ENCODE measurements at regions not wholly inside any gene's neighbourhood (a gene's known extent, or its start where the extent isn't known, plus 50 kb on each side); places are given as distances from the start of the nearest gene placed in this dataset.
"Not testable (repeated sequence)": the region's sequence is repeated elsewhere in the genome, so short reads cannot be mapped to it uniquely, and the experiment has no call there.

GRCh38 chr13:107817647-107818287 lies 397.6 kb downstream of the LIG4 start:
- DNase-seq (ENCODE audit: low read depth), result no peak

GRCh38 chr13:107812014-107812412 lies 403.3 kb downstream of the LIG4 start:
- DNase-seq (ENCODE audit: low read depth), result no peak

DNA sequence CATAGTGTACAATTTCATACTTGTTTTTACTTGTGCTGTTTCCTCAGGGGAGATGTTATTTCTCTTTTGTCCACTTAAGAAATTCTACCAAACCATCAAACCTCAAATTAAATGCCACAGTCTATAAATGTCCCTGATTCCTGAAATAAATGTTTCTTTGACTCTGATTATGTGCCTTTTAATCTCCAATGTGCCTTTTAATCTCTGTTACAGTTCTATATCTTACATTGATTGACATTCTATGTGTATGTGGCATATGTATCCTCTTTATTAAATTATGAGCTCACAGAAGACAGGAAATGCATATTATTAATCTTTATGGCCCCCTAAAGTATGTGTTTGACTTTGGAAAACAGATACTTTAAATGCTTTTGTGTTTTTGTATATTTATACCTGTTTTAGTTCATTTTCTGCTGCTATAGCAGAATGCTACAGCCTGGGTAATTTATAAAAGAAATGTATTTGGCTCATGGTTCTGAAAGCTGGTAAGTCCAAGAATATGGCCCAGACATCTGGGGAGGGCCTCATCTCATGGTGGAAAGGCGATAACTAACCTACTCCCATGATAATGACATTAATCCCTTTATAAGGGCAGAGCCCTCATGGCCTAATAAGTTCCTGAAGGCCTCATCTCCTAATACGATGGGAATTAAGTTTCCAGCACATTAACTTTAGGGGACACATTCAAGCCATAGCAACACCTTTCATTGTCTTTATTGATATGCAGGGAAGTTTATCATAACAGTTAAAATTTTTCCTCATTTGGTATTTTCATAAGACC lies 403.9 kb downstream of the LIG4 start:
- DNase-seq (ENCODE audit: low read depth), result no peak

- DNase-seq (ENCODE audit: low read depth), result no peak
Observed at GRCh38 chr13:107809125-107809524, 406.2 kb downstream of the LIG4 start.

DNA sequence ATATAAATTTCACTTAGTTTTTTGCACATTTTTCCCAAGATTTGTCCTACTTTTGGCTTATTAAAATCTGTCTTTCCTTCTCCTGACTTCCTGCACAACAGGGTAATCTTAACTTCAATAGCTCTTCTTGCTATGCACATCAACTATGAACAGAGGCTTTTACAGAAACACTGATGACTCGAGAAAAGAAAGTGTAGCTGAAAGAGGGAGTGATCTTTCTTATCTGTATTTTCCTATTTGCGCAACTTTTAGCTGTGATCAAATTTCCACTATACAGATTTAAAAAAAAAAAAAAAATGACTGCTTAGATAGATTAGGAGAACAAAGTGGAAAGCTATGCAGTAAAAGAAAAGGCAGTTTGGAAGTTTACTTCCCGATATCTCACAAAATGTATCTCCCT lies 406.9 kb downstream of the LIG4 start:
- no peak for DNase-seq (ENCODE audit: low read depth)

- DNase-seq (ENCODE audit: low read depth), result no peak
Observed at GRCh38 chr13:107807306-107808073, 407.8 kb downstream of the LIG4 start.

GRCh38 chr13:107806726-107807125 lies 408.6 kb downstream of the LIG4 start:
- DNase-seq (ENCODE audit: low read depth), result no peak

DNA sequence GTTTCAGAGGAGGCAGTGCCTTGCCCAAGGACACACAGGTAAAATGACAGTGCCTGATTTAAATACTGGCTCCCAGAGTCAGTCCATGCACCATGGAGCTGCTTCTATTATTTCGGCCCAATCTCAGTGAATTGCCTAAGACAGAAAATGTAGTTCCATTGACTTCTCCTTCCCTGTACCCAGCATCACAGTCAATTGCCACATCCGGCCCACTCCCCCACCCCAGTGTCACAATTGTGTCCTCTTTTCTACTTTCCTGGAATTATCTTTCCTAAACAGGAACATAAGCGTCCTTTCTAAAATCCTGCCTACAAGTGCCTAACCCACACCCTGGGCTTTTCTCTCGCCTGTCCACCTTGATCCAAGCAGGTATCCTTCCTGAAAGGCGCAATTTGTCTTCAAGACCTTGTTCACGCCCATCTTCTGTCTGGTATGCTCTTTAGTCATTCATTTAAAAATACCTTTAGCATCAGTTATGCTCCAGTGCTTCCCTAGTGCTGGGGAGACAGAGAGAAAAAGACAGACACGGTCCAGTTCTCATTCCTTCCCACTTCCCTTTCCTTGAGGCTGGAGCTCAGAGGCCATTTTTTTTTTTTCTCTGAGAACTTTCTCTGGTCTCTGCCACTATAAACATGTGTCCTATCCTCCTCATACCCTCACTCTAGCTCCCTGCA lies 411.4 kb downstream of the LIG4 start:
- no peak for DNase-seq (ENCODE audit: low read depth)

DNA sequence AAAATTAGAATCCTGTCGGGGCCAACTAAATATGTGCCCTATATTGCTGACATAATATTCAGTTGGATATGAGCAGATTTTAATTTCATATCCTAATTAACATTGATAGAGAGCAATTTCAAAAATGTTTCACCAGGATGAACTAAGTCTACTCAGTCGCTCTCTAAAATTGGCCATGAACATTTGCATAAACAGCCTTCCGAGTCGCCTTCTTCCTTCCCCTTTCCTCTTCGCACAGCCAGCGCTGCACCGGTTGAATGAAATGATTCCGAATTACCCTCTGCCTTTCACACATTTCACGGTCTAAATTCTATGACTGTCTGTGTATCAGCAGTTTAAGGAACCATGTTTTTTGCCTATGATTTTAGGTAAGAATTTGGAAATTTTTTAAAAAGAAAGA lies 413.7 kb downstream of the LIG4 start:
- no peak for DNase-seq (ENCODE audit: low read depth)

DNA sequence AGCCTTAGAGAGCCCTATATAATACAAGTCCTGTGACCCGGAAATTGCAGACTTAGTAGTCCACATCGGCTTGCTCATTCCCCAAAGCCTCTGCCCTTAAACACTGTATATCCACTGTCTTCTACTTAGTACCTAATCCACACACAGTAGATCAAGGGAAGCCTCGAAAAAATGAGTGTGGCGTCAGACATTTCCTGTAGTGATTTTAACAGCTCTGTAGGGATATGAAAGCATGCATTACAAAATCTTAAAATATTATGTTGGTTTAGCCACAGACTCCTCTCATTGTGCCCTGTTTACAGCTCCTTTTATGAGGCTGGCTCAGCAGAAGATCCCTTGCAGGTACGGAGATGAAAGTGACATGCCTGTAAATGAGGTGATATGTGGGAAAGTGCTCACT lies 416.3 kb downstream of the LIG4 start:
- no peak for DNase-seq (ENCODE audit: low read depth)

GRCh38 chr13:107790397-107790796 lies 424.9 kb downstream of the LIG4 start:
- DNase-seq (ENCODE audit: low read depth), result no peak

GRCh38 chr13:107788464-107789165 lies 426.7 kb downstream of the LIG4 start:
- DNase-seq (ENCODE audit: low read depth), result no peak

GRCh38 chr13:107782646-107783045 lies 432.7 kb downstream of the LIG4 start:
- DNase-seq (ENCODE audit: low read depth), result not testable (repeated sequence)

GRCh38 chr13:107778094-107778493 lies 437.2 kb downstream of the LIG4 start:
- DNase-seq (ENCODE audit: low read depth), result no peak

GRCh38 chr13:107770541-107770940 lies 444.8 kb downstream of the LIG4 start:
- no peak for DNase-seq (ENCODE audit: low read depth)

GRCh38 chr13:107767119-107767518 lies 448.2 kb downstream of the LIG4 start:
- no peak for DNase-seq (ENCODE audit: low read depth)

- no peak for DNase-seq (ENCODE audit: low read depth)
Observed at GRCh38 chr13:107765724-107766401, 449.5 kb downstream of the LIG4 start.

DNA sequence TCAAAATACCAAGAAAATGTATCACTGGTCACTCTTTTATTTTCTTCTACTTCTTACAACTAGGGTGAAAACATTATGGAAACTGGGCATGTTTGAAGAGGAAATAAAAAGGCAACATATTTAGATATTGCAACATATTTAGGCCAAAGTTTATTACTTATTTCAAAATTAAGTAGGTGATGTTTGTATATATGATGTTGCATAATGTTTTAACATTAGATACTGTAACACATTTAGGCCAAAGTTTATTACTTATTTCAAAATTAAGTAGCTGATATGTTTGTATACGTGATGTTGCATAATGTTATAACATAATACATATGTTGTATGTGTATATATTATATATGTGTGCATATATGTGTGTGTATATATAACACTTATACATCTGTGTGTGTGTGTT lies 451.3 kb downstream of the LIG4 start:
- DNase-seq (ENCODE audit: low read depth), result no peak

- no peak for DNase-seq (ENCODE audit: low read depth)
Observed at GRCh38 chr13:107753748-107754147, 461.6 kb downstream of the LIG4 start.

DNA sequence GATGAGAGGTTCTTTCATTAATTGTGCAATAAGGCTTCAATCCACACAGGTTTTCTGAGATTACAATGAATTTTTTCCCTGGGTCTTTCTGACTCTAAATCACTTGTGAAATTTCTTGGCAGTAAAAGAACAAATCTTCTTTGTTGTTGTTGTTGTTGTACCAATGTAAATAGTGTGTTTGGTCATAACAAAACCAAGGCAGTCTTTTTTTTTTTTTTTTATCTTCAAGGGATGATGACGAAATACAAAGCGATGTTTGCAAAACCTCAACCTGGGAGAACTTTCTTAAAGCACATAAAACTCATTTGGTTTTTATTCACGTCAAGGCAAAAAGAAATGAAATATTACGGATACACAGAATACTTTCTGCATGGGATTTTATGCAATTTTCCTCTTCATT lies 462.0 kb downstream of the LIG4 start:
- DNase-seq (ENCODE audit: low read depth), result no peak

DNA sequence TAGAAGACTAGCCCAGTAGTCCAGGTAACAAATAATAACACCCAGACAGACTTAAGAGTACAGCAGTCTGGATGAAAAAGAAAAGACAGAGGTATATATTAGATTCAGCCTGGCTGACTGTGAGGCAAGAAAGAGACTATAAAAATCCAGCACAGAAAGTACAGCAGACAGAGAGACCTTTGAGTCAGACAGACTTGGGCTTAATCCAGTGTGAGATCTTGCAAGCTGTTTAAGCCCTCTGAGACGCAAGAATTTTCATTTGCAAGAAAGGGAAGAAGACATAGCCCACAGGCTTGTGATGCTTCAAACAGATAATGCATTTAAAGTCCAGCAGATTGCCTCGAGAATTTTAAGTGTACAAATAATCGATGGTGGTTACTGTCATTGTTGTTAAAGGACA lies 471.4 kb downstream of the LIG4 start:
- no peak for DNase-seq (ENCODE audit: low read depth)

All from HS-27A (cell line).